Osteocyte (in vitro differentiated cells): ENCODE measurements at regions not wholly inside any gene's neighbourhood (a gene's known extent, or its start where the extent isn't known, plus 50 kb on each side); places are given as distances from the start of the nearest gene placed in this dataset.

Experiments used
- DNase-seq: peaks from one replicate; pipeline ENCODE4 v3.0.0; 2021; ENCODE audit warnings: mixed read lengths; ENCODE audit not compliant: unreplicated experiment; ENCODE audit errors: extremely low spot score
- H3K27ac Mint-ChIP-seq: one replicate; pipeline ENCODE4 v1.8.0; 2021; ENCODE audit warnings: mild to moderate bottlenecking, mixed read lengths; ENCODE audit not compliant: unreplicated experiment
- H3K27me3 Mint-ChIP-seq: one replicate; pipeline ENCODE4 v1.8.0; 2021; ENCODE audit warnings: mixed read lengths; ENCODE audit not compliant: unreplicated experiment
- H3K36me3 Mint-ChIP-seq: one replicate; pipeline ENCODE4 v1.8.0; 2021; ENCODE audit warnings: mixed read lengths; ENCODE audit not compliant: unreplicated experiment
- H3K4me1 Mint-ChIP-seq: one replicate; pipeline ENCODE4 v1.8.0; 2021; ENCODE audit warnings: mixed read lengths; ENCODE audit not compliant: unreplicated experiment
- H3K4me3 Mint-ChIP-seq: one replicate; pipeline ENCODE4 v1.8.0; 2021; ENCODE audit warnings: mild to moderate bottlenecking, moderate library complexity, mixed read lengths; ENCODE audit not compliant: unreplicated experiment
- H3K9me3 Mint-ChIP-seq: one replicate; pipeline ENCODE4 v1.8.0; 2021; ENCODE audit warnings: mixed read lengths; ENCODE audit not compliant: unreplicated experiment
- CTCF ChIP-seq: fragments of 200-600 bp; sonication (generic); IDR thresholded peaks from 2 replicates; pipeline ENCODE4 v1.5.0; 2021; ENCODE audit warnings: antibody characterized with exemption, mild to moderate bottlenecking, moderate library complexity

GRCh38 chr11:91563176-91563575 lies 661.4 kb upstream of the FAT3 start:
- Mint-ChIP-seq H3K27ac (no peak overlapping the region), H3K4me3 (no peak overlapping the region), H3K9me3 (peaks cover 5% of the 10 kb centered on the region), H3K4me1 (no peaks in the 10 kb centered on the region), H3K36me3 (no peaks in the 10 kb centered on the region), H3K27me3 (no peaks in the 10 kb centered on the region)
- no peak for DNase-seq
- TF ChIP-seq CTCF, result no peak

- TF ChIP-seq CTCF, result no peak
- DNase-seq, result no peak
- no peaks in the 10 kb centered on the region for H3K27me3 Mint-ChIP-seq
- no peaks in the 10 kb centered on the region for H3K36me3 Mint-ChIP-seq
- no peak overlapping the region for H3K4me3 Mint-ChIP-seq
- H3K4me1 Mint-ChIP-seq, result no peaks in the 10 kb centered on the region
- H3K9me3 Mint-ChIP-seq, result peaks cover 5% of the 10 kb centered on the region
- no peak overlapping the region for H3K27ac Mint-ChIP-seq
Measured at GRCh38 chr11:91560434-91560833, 664.2 kb upstream of the FAT3 start.

- Mint-ChIP-seq H3K27ac (no peak overlapping the region), H3K27me3 (peaks cover 3% of the 10 kb centered on the region)
- TF ChIP-seq CTCF, result no peak
Measured at GRCh38 chr11:91538065-91538464, 686.6 kb upstream of the FAT3 start.

GRCh38 chr11:91536366-91536765 lies 688.3 kb upstream of the FAT3 start:
- Mint-ChIP-seq H3K27ac (no peak overlapping the region), H3K4me3 (no peak overlapping the region), H3K4me1 (no peaks in the 10 kb centered on the region), H3K36me3 (no peaks in the 10 kb centered on the region), H3K9me3 (no peaks in the 10 kb centered on the region), H3K27me3 (peaks cover 3% of the 10 kb centered on the region)
- TF ChIP-seq CTCF, result no peak
- DNase-seq, result no peak

More at GRCh38 chr11:91538065-91538464, 686.6 kb upstream of the FAT3 start:
- Mint-ChIP-seq H3K9me3 (no peaks in the 10 kb centered on the region), H3K4me1 (no peaks in the 10 kb centered on the region), H3K4me3 (no peak overlapping the region), H3K36me3 (no peaks in the 10 kb centered on the region)
- DNase-seq, result no peak

- Mint-ChIP-seq H3K4me1 (no peaks in the 10 kb centered on the region), H3K36me3 (no peaks in the 10 kb centered on the region), H3K27me3 (peaks cover 6% of the 10 kb centered on the region), H3K9me3 (peaks cover 8% of the 10 kb centered on the region), H3K27ac (no peak overlapping the region), H3K4me3 (no peak overlapping the region)
- no peak for DNase-seq
- TF ChIP-seq CTCF, result no peak
Measured at GRCh38 chr11:91528965-91529364, 695.7 kb upstream of the FAT3 start.
